ENCODE measurements at regions not wholly inside any gene's neighbourhood (a gene's known extent, or its start where the extent isn't known, plus 50 kb on each side); places are given as distances from the start of the nearest gene placed in this dataset.

- POLR2A ChIA-PET (ENCODE audit: partially characterized antibody), result no interaction called here
- Mint-ChIP-seq H3K4me1 (no peaks in the 10 kb centered on the region), H3K36me3 (no peaks in the 10 kb centered on the region), H3K9me3 (peaks cover 0 to 3% (median under 1%) of the 10 kb centered on the region in 8 donors), H3K4me3 (no peak overlapping the region), H3K27me3 (no peaks in the 10 kb centered on the region), H3K27ac (no peak overlapping the region)
- DNase-seq, result no peak
- CTCF ChIA-PET (ENCODE audit: partially characterized antibody), result no interaction called here
- Histone ChIP-seq H3K4me3 (ENCODE audit: low read length in 2 of 2) (no peak overlapping the region), H3K9me3 (ENCODE audit: control insufficient read depth in 1 of 2, low read length in 2 of 2) (no peaks in the 10 kb centered on the region), H3K27me3 (ENCODE audit: insufficient read depth, low read length) (no peaks in the 10 kb centered on the region), H3K27ac (ENCODE audit: low read depth, low read length) (no peak overlapping the region), H3K4me1 (ENCODE audit: insufficient read depth, low read length) (no peaks in the 10 kb centered on the region), H3K36me3 (ENCODE audit: insufficient read depth, low read length) (no peaks in the 10 kb centered on the region)
- intact Hi-C loops (cut with micrococcal nuclease), result no loop called here
Measured at GRCh38 chr21:27045281-27045985, 78.5 kb upstream of the ADAMTS5 start.

DNA sequence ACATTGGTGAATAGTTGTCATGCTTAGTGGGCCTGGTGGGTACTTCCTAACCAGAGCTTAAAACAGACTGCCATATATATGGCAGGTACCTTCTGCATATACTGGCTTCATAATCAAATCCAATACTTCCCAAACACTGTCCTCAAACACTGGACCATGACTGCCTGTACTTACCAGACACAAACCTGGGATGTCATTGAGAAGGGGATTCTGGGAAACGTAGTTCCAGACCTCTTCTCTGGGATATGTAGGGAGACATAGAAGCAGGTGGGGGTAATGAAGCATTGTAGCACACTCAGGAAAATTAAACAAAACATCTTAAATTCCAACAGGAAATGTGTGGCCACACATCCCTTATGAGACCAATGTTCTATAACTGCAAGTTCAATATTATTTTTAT, 76.5 kb upstream of the ADAMTS5 start:
- Mint-ChIP-seq H3K36me3 (no peaks in the 10 kb centered on the region), H3K27ac (no peak overlapping the region), H3K4me1 (no peaks in the 10 kb centered on the region), H3K4me3 (no peak overlapping the region), H3K9me3 (peaks cover 0 to 3% (median 0%) of the 10 kb centered on the region in 8 donors), H3K27me3 (no peaks in the 10 kb centered on the region)
- Histone ChIP-seq H3K36me3 (ENCODE audit: insufficient read depth, low read length) (no peaks in the 10 kb centered on the region), H3K27ac (ENCODE audit: low read depth, low read length) (no peak overlapping the region), H3K9me3 (ENCODE audit: control insufficient read depth in 1 of 2, low read length in 2 of 2) (no peaks in the 10 kb centered on the region), H3K4me3 (ENCODE audit: low read length in 2 of 2) (no peak overlapping the region), H3K27me3 (ENCODE audit: insufficient read depth, low read length) (no peaks in the 10 kb centered on the region), H3K4me1 (ENCODE audit: insufficient read depth, low read length) (no peaks in the 10 kb centered on the region)
- intact Hi-C loops (cut with micrococcal nuclease), result no loop called here
- POLR2A ChIA-PET (ENCODE audit: partially characterized antibody), result no interaction called here
- no peak for DNase-seq
- CTCF ChIA-PET (ENCODE audit: partially characterized antibody), result no interaction called here

- H3K4me3 Mint-ChIP-seq, result no peak overlapping the region
- peaks cover 0 to 3% (median 0%) of the 10 kb centered on the region in 8 donors for H3K9me3 Mint-ChIP-seq
- no peaks in the 10 kb centered on the region for H3K36me3 ChIP-seq (ENCODE audit: insufficient read depth, low read length)
- H3K4me3 ChIP-seq (ENCODE audit: low read length in 2 of 2), result no peak overlapping the region
- H3K9me3 ChIP-seq (ENCODE audit: control insufficient read depth in 1 of 2, low read length in 2 of 2), result no peaks in the 10 kb centered on the region
- H3K27ac Mint-ChIP-seq, result no peak overlapping the region
- CTCF ChIA-PET (ENCODE audit: partially characterized antibody), result no interaction called here
- intact Hi-C loops (cut with micrococcal nuclease), result no loop called here
- H3K4me1 ChIP-seq (ENCODE audit: insufficient read depth, low read length), result no peaks in the 10 kb centered on the region
- DNase-seq, result no peak
- H3K36me3 Mint-ChIP-seq, result no peaks in the 10 kb centered on the region
- no peak overlapping the region for H3K27ac ChIP-seq (ENCODE audit: low read depth, low read length)
- no peaks in the 10 kb centered on the region for H3K27me3 Mint-ChIP-seq
- POLR2A ChIA-PET (ENCODE audit: partially characterized antibody), result no interaction called here
- H3K4me1 Mint-ChIP-seq, result no peaks in the 10 kb centered on the region
- H3K27me3 ChIP-seq (ENCODE audit: insufficient read depth, low read length), result no peaks in the 10 kb centered on the region
Measured at GRCh38 chr21:27040738-27041469, 74.0 kb upstream of the ADAMTS5 start.

DNA sequence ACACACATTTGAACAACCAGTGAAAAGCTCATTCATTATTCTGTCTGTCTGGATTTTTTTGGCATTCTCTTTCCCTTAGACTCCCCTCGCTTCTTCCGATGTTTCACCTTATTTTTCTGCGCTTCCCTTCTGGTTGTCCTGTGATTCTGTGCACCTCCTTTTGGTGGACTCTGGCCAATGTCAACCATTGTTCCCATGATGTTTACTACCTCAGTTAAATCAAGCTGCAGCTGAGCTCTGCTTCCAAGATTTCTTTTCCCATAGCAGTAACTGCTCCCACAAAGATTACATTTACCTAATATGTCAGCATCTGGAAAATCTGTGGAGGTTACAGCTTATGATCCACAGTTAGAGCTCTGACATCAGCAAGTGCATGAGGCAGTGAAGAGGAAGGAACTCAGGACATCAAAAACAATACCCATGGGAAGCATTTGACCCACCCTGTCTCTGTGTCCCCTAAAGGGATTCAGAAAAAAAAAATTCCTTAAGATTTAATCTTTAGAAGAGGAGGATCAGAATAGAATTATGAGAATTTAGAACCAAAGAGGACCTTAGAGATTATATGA, 69.9 kb upstream of the ADAMTS5 start:
- DNase-seq, result no peak
- intact Hi-C loops (cut with micrococcal nuclease), result no loop called here
- Histone ChIP-seq H3K4me1 (ENCODE audit: insufficient read depth, low read length) (no peaks in the 10 kb centered on the region), H3K36me3 (ENCODE audit: insufficient read depth, low read length) (no peaks in the 10 kb centered on the region), H3K27me3 (ENCODE audit: insufficient read depth, low read length) (no peaks in the 10 kb centered on the region), H3K9me3 (ENCODE audit: control insufficient read depth in 1 of 2, low read length in 2 of 2) (no peaks in the 10 kb centered on the region), H3K4me3 (ENCODE audit: low read length in 2 of 2) (no peak overlapping the region), H3K27ac (ENCODE audit: low read depth, low read length) (no peak overlapping the region)
- H3K27me3 Mint-ChIP-seq, result no peaks in the 10 kb centered on the region
- H3K36me3 Mint-ChIP-seq, result no peaks in the 10 kb centered on the region
- no peaks in the 10 kb centered on the region for H3K4me1 Mint-ChIP-seq
- H3K4me3 Mint-ChIP-seq, result no peak overlapping the region
- H3K27ac Mint-ChIP-seq, result no peak overlapping the region
- CTCF ChIA-PET (ENCODE audit: partially characterized antibody), result no interaction called here
- POLR2A ChIA-PET (ENCODE audit: partially characterized antibody), result no interaction called here
- H3K9me3 Mint-ChIP-seq, result peaks cover 0 to 2% (median 0%) of the 10 kb centered on the region in 8 donors

DNA sequence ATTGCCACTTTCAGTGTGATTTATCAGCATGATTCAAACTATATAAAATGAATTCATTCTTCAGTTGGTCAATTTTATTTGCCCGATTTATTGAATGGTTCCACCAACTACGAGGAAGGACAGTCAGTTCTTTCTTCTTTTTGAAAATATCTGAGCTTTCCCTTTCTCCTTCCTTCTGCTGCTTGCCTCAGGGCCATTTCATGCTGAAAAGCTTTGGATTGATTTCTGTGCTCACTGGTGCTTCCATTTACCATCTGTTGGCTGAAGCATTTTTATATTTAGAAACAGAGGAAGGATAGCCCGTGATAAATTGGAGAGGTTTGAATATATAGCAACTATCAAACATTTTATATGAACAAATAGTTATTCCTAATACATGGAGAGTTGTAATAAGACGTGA, 68.9 kb upstream of the ADAMTS5 start:
- POLR2A ChIA-PET (ENCODE audit: partially characterized antibody), result no interaction called here
- no peaks in the 10 kb centered on the region for H3K9me3 ChIP-seq (ENCODE audit: control insufficient read depth in 1 of 2, low read length in 2 of 2)

DNA sequence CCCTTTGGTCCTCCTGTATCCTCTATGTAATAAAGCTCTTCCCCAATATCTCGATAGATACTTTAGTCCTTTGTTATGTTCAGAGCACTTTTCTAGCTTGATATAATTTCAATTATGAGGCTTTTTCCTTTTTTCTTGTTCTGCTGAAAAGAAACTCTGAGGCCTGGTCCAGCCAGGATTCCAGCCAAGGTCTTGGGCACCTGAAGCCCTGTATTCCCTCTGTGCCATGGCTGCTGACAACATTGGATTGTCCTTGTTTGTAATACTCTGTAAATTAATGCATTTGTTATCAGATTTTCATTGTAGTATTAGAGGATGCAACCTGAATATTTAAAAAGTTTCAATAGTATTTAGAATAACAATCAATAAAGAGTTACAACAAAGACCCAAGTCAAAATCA, 67.9 kb upstream of the ADAMTS5 start:
- Mint-ChIP-seq H3K27me3 (no peaks in the 10 kb centered on the region), H3K27ac (no peak overlapping the region), H3K9me3 (peaks cover 0 to 2% (median 0%) of the 10 kb centered on the region in 8 donors), H3K36me3 (no peaks in the 10 kb centered on the region), H3K4me3 (no peak overlapping the region), H3K4me1 (no peaks in the 10 kb centered on the region)
- H3K36me3 ChIP-seq (ENCODE audit: insufficient read depth, low read length), result no peaks in the 10 kb centered on the region
- no peaks in the 10 kb centered on the region for H3K4me1 ChIP-seq (ENCODE audit: insufficient read depth, low read length)
- CTCF ChIA-PET (ENCODE audit: partially characterized antibody), result no interaction called here
- no peak overlapping the region for H3K4me3 ChIP-seq (ENCODE audit: low read length in 2 of 2)
- DNase-seq, result no peak
- no peaks in the 10 kb centered on the region for H3K27me3 ChIP-seq (ENCODE audit: insufficient read depth, low read length)
- no peaks in the 10 kb centered on the region for H3K9me3 ChIP-seq (ENCODE audit: control insufficient read depth in 1 of 2, low read length in 2 of 2)
- POLR2A ChIA-PET (ENCODE audit: partially characterized antibody), result no interaction called here
- intact Hi-C loops (cut with micrococcal nuclease), result no loop called here
- no peak overlapping the region for H3K27ac ChIP-seq (ENCODE audit: low read depth, low read length)

More for the DNA sequence above, 68.9 kb upstream of the ADAMTS5 start:
- H3K4me3 ChIP-seq (ENCODE audit: low read length in 2 of 2), result no peak overlapping the region
- H3K27me3 ChIP-seq (ENCODE audit: insufficient read depth, low read length), result no peaks in the 10 kb centered on the region
- no peak overlapping the region for H3K4me3 Mint-ChIP-seq
- intact Hi-C loops (cut with micrococcal nuclease), result no loop called here
- H3K9me3 Mint-ChIP-seq, result peaks cover 0 to 2% (median 0%) of the 10 kb centered on the region in 8 donors
- CTCF ChIA-PET (ENCODE audit: partially characterized antibody), result no interaction called here
- H3K4me1 Mint-ChIP-seq, result no peaks in the 10 kb centered on the region
- no peaks in the 10 kb centered on the region for H3K27me3 Mint-ChIP-seq
- no peak for DNase-seq
- no peak overlapping the region for H3K27ac Mint-ChIP-seq
- H3K36me3 Mint-ChIP-seq, result no peaks in the 10 kb centered on the region
- H3K27ac ChIP-seq (ENCODE audit: low read depth, low read length), result no peak overlapping the region
- H3K36me3 ChIP-seq (ENCODE audit: insufficient read depth, low read length), result no peaks in the 10 kb centered on the region
- no peaks in the 10 kb centered on the region for H3K4me1 ChIP-seq (ENCODE audit: insufficient read depth, low read length)

DNA sequence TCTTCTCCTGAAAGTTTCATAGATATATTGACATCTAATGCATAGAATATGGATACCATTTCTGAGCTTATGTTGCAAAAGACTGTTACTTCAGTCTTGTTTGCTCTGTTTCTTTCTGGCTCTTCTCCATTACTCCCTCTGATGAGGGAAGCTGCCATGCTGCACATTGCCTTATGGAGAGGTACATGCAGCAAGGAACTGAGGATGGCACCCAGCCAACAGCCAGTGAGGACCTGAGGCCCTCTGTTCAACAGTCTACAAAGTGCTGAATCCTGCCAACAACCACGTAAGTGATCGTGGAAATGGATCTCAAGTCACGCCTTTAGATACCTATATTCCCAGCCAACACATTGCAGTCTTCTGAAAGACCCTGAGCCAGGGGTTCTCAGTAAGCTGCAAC, 66.6 kb upstream of the ADAMTS5 start:
- Histone ChIP-seq H3K9me3 (ENCODE audit: control insufficient read depth in 1 of 2, low read length in 2 of 2) (no peaks in the 10 kb centered on the region), H3K27ac (ENCODE audit: low read depth, low read length) (no peak overlapping the region), H3K36me3 (ENCODE audit: insufficient read depth, low read length) (no peaks in the 10 kb centered on the region), H3K4me1 (ENCODE audit: insufficient read depth, low read length) (no peaks in the 10 kb centered on the region), H3K4me3 (ENCODE audit: low read length in 2 of 2) (no peak overlapping the region), H3K27me3 (ENCODE audit: insufficient read depth, low read length) (no peaks in the 10 kb centered on the region)
- ChIA-PET CTCF (ENCODE audit: partially characterized antibody) (no interaction called here), POLR2A (ENCODE audit: partially characterized antibody) (no interaction called here)
- DNase-seq, result no peak
- no peaks in the 10 kb centered on the region for H3K36me3 Mint-ChIP-seq
- H3K4me1 Mint-ChIP-seq, result no peaks in the 10 kb centered on the region
- H3K27ac Mint-ChIP-seq, result no peak overlapping the region
- no peaks in the 10 kb centered on the region for H3K27me3 Mint-ChIP-seq
- H3K4me3 Mint-ChIP-seq, result no peak overlapping the region
- intact Hi-C loops (cut with micrococcal nuclease), result no loop called here
- H3K9me3 Mint-ChIP-seq, result peaks cover 0 to 2% (median 0%) of the 10 kb centered on the region in 8 donors

Measured in CD4-positive, alpha-beta memory T cell (primary cell).